Forelimb muscle (tissue), 1 donor: ENCODE measurements at regions not wholly inside any gene's neighbourhood (a gene's known extent, or its start where the extent isn't known, plus 50 kb on each side); places are given as distances from the start of the nearest gene placed in this dataset.
"Not testable (repeated sequence)": the region's sequence is repeated elsewhere in the genome, so short reads cannot be mapped to it uniquely, and the experiment has no call there.

Experiments
- DNase-seq: peaks from one replicate; pipeline ENCODE4 v3.0.0-alpha.2; 2013; ENCODE audit warnings: low read depth

GRCh38 chr22:42217752-42218280, 52.6 kb downstream of the TCF20 start:
- no peak for DNase-seq

GRCh38 chr22:42217019-42217751, 53.3 kb downstream of the TCF20 start:
- no peak for DNase-seq

- DNase-seq: no peak
These were observed 55.6 kb downstream of the TCF20 start for GRCh38 chr22:42214633-42215415.

- DNase-seq: no peak
These were observed 62.1 kb downstream of the TCF20 start for GRCh38 chr22:42208362-42208761.

- DNase-seq: no peak
These were observed 62.5 kb downstream of the TCF20 start for GRCh38 chr22:42207918-42208317.

GRCh38 chr22:42203609-42204008, 66.8 kb downstream of the TCF20 start:
- DNase-seq: no peak

GRCh38 chr22:42202669-42203068, 67.8 kb downstream of the TCF20 start:
- no peak for DNase-seq

GRCh38 chr22:42202048-42202447, 68.4 kb downstream of the TCF20 start:
- DNase-seq: no peak

GRCh38 chr22:42199025-42199424, 68.4 kb upstream of the CYP2D6 start:
- DNase-seq: no peak

GRCh38 chr22:42198226-42198625, 67.6 kb upstream of the CYP2D6 start:
- no peak for DNase-seq

GRCh38 chr22:42196454-42196853, 65.8 kb upstream of the CYP2D6 start:
- DNase-seq: no peak

GRCh38 chr22:42194953-42195352, 64.3 kb upstream of the CYP2D6 start:
- no peak for DNase-seq

GRCh38 chr22:42194104-42194851, 63.7 kb upstream of the CYP2D6 start:
- no peak for DNase-seq

GRCh38 chr22:42192547-42192946, 61.9 kb upstream of the CYP2D6 start:
- DNase-seq: no peak

GRCh38 chr22:42190274-42190673, 59.7 kb upstream of the CYP2D6 start:
- no peak for DNase-seq

GRCh38 chr22:42189761-42190160, 59.2 kb upstream of the CYP2D6 start:
- no peak for DNase-seq

GRCh38 chr22:42188808-42189447, 58.3 kb upstream of the CYP2D6 start:
- no peak for DNase-seq

GRCh38 chr22:42187646-42188045, 57.0 kb upstream of the CYP2D6 start:
- no peak for DNase-seq

GRCh38 chr22:42185915-42186439, 55.4 kb upstream of the CYP2D6 start:
- no peak for DNase-seq

- DNase-seq: no peak
These were observed 54.2 kb upstream of the CYP2D6 start for GRCh38 chr22:42184852-42185251.

GRCh38 chr22:42183461-42184059, 53.0 kb upstream of the CYP2D6 start:
- DNase-seq: not testable (repeated sequence)
